ENCODE measurements at regions not wholly inside any gene's neighbourhood (a gene's known extent, or its start where the extent isn't known, plus 50 kb on each side); places are given as distances from the start of the nearest gene placed in this dataset.

GRCh38 chr12:65561798-65562382 is 262.4 kb upstream of the HMGA2 start (continued):
- TF ChIP-seq ZNF518B (CRISPR knock-in tag; IDR thresholded peaks at IDR 0.05), result no peak
- TF ChIP-seq ZNF764 (CRISPR knock-in tag; IDR thresholded peaks at IDR 0.05; ENCODE audit: low read depth), result no peak
- TF ChIP-seq SOX6 (IDR thresholded peaks at IDR 0.05), result no peak
- 0 out of 2 replicates have a peak, but pooled peaks have one; percentile 30 for TF ChIP-seq HMBOX1 (IDR thresholded peaks at IDR 0.05)
- TF ChIP-seq MYC (IDR thresholded peaks at IDR 0.05; ENCODE audit: low read depth, low read length), result no peak
- no peak for TF ChIP-seq MYC (CRISPR knock-in tag; IDR thresholded peaks at IDR 0.05; ENCODE audit: borderline replicate concordance, low read depth)
- TF ChIP-seq SMAD4 (CRISPR knock-in tag; conservative IDR thresholded peaks at IDR 0.05), result peak; percentile 68
- TF ChIP-seq ZNF324 (CRISPR knock-in tag; IDR thresholded peaks at IDR 0.05), result 0 out of 2 replicates have a peak, but pooled peaks have one; percentile 59
- peak; percentile 80 for TF ChIP-seq HIVEP1 (CRISPR knock-in tag; IDR thresholded peaks at IDR 0.05)
- no peak for TF ChIP-seq KDM1A (IDR thresholded peaks at IDR 0.05)
- peak; percentile 78; the same call in 1 of the 2 replicates for TF ChIP-seq HBP1 (CRISPR knock-in tag; IDR thresholded peaks at IDR 0.05)
- no peak for TF ChIP-seq THRAP3 (IDR thresholded peaks at IDR 0.05; ENCODE audit: borderline replicate concordance)
- TF ChIP-seq CHD2 (IDR thresholded peaks at IDR 0.05; ENCODE audit: low read depth, low read length), result no peak
- TF ChIP-seq SMAD3 (CRISPR knock-in tag; conservative IDR thresholded peaks at IDR 0.05), result peak; percentile 80
- no peak for TF ChIP-seq ZNF316 (IDR thresholded peaks at IDR 0.05)
- no peak for TF ChIP-seq ZNF511 (CRISPR knock-in tag; IDR thresholded peaks at IDR 0.05)
- no peak for TF ChIP-seq ELK3 (CRISPR knock-in tag; IDR thresholded peaks at IDR 0.05)
- TF ChIP-seq HDAC8 (tag; IDR thresholded peaks at IDR 0.05), result peak; percentile 90
- TF ChIP-seq ZBTB26 (CRISPR knock-in tag; IDR thresholded peaks at IDR 0.05), result no peak
- peak; percentile 78 for TF ChIP-seq ZNF239 (CRISPR knock-in tag; IDR thresholded peaks at IDR 0.05)
- TF ChIP-seq ZNF589 (CRISPR knock-in tag; IDR thresholded peaks at IDR 0.05; ENCODE audit: low read depth), result peak; percentile 99
